Type B pancreatic cell (in vitro differentiated cells): ENCODE measurements at regions not wholly inside any gene's neighbourhood (a gene's known extent, or its start where the extent isn't known, plus 50 kb on each side); places are given as distances from the start of the nearest gene placed in this dataset.

Source experiments
- DNase-seq: peaks from one replicate; pipeline ENCODE4 v3.0.0; 2021; ENCODE audit warnings: mixed read lengths; ENCODE audit not compliant: unreplicated experiment; ENCODE audit errors: extremely low spot score
- H3K27ac Mint-ChIP-seq: 2 replicates; pipeline ENCODE4 v1.8.0; 2021; ENCODE audit warnings: mild to moderate bottlenecking, mixed read lengths
- H3K27me3 Mint-ChIP-seq: 2 replicates; pipeline ENCODE4 v1.8.0; 2021; ENCODE audit warnings: mixed read lengths
- H3K36me3 Mint-ChIP-seq: 2 replicates; pipeline ENCODE4 v1.8.0; 2021; ENCODE audit warnings: mixed read lengths
- H3K4me1 Mint-ChIP-seq: one replicate; pipeline ENCODE4 v1.8.0; 2021; ENCODE audit warnings: mixed read lengths; ENCODE audit not compliant: unreplicated experiment
- H3K4me3 Mint-ChIP-seq: 2 replicates; pipeline ENCODE4 v1.8.0; 2021; ENCODE audit warnings: mild to moderate bottlenecking, mixed read lengths
- H3K9me3 Mint-ChIP-seq: 2 replicates; pipeline ENCODE4 v1.8.0; 2021; ENCODE audit warnings: mixed read lengths
- TF ChIP-seq, protein P1 (sequence below): fragments of 200-600 bp; sonication (generic); conservative IDR thresholded peaks from 2 replicates; pipeline ENCODE4 v1.5.0; 2021; ENCODE audit warnings: antibody characterized with exemption, mild to moderate bottlenecking

- H3K27me3 Mint-ChIP-seq = peaks cover 33% of the 10 kb centered on the region
- H3K36me3 Mint-ChIP-seq = no peaks in the 10 kb centered on the region
- H3K9me3 Mint-ChIP-seq = no peaks in the 10 kb centered on the region
- H3K4me3 Mint-ChIP-seq = no peak overlapping the region
- TF ChIP-seq, protein P1, sequence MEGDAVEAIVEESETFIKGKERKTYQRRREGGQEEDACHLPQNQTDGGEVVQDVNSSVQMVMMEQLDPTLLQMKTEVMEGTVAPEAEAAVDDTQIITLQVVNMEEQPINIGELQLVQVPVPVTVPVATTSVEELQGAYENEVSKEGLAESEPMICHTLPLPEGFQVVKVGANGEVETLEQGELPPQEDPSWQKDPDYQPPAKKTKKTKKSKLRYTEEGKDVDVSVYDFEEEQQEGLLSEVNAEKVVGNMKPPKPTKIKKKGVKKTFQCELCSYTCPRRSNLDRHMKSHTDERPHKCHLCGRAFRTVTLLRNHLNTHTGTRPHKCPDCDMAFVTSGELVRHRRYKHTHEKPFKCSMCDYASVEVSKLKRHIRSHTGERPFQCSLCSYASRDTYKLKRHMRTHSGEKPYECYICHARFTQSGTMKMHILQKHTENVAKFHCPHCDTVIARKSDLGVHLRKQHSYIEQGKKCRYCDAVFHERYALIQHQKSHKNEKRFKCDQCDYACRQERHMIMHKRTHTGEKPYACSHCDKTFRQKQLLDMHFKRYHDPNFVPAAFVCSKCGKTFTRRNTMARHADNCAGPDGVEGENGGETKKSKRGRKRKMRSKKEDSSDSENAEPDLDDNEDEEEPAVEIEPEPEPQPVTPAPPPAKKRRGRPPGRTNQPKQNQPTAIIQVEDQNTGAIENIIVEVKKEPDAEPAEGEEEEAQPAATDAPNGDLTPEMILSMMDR = no peak
- H3K4me1 Mint-ChIP-seq = peaks cover 22% of the 10 kb centered on the region
- DNase-seq = no peak
- no peak overlapping the region for H3K27ac Mint-ChIP-seq
Observed at GRCh38 chr11:127193950-127194349, 193.4 kb upstream of the KIRREL3 start.

DNA sequence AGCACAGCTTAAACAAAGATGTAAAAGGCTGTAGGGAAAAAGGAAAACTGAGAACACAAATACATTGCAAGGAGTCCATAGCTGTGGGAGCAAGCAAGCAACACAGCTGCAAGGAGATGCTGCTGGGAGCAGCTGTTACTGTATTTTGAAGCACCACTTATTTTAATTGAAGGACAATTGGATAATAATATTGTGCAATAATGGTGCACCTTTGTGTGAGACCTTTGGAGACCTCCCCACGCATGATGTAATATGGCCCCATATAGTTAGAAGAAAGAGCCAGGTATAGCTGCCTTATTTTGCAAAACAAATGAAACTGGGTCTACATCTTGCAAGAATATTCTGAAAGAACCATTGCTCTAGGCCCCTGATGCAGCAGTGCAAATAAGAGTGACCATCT lies 191.1 kb upstream of the KIRREL3 start:
- peaks cover 44% of the 10 kb centered on the region for H3K27me3 Mint-ChIP-seq
- no peak overlapping the region for H3K27ac Mint-ChIP-seq

DNA sequence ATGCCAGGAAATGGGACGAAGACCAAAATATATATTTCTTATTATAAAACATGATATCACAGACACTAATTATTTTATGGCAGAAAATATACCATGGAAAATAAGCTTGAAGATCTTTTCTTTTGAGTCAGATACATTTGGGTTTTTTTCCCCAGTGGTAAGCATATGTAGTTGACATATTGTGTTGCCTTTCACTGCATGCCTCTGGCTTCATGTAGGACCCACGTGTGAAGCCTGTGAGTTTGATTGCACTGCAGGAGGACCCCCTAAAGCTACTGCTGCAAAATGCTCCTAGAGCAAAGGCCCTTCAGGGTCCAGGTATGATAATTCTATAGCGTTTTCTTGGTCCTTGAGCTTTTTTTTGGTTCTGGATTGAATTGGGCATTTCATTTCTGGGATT lies 190.7 kb upstream of the KIRREL3 start:
- H3K27me3 Mint-ChIP-seq = peaks cover 42% of the 10 kb centered on the region

More for the DNA sequence above, 191.1 kb upstream of the KIRREL3 start:
- H3K4me3 Mint-ChIP-seq = no peak overlapping the region
- H3K9me3 Mint-ChIP-seq = no peaks in the 10 kb centered on the region
- TF ChIP-seq, protein P1 = no peak
- H3K36me3 Mint-ChIP-seq = no peaks in the 10 kb centered on the region
- DNase-seq = no peak
- peaks cover 22% of the 10 kb centered on the region for H3K4me1 Mint-ChIP-seq

DNA sequence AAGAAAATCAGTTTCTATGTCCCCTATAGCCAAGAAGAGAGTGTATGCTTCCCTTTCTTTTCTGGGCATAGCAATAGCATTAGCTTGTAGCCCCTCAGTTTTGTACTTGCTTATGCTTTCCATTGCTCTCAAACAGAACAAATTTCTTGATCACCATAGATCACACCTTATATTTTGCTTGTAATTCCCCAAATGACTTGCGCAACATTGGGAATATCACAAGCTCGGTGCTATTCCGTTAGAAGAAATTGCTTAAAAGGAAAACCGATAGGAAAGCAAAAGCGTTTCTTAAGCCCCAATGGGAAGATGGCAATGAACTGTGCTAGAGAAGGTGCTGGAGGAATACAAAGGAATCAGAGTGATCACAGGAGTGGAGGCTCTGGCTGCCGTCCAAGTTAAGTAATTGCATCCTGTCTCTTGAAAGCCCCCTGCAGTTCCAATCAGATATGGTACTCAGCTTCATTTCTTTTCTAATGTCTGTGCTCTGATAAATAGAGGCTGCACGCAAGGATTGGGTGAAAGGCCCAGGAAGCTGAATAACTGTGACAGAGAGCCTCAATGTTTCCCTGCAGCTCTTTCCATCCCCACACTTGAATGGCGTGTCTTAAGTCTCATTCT lies 182.1 kb upstream of the KIRREL3 start:
- DNase-seq = no peak
- Mint-ChIP-seq H3K4me1 (peaks cover 18% of the 10 kb centered on the region), H3K27me3 (peaks cover 27% of the 10 kb centered on the region), H3K4me3 (no peak overlapping the region), H3K9me3 (no peaks in the 10 kb centered on the region), H3K27ac (no peak overlapping the region), H3K36me3 (no peaks in the 10 kb centered on the region)
- TF ChIP-seq, protein P1 = no peak

More for the DNA sequence above, 190.7 kb upstream of the KIRREL3 start:
- Mint-ChIP-seq H3K4me3 (no peak overlapping the region), H3K27ac (no peak overlapping the region), H3K4me1 (peaks cover 20% of the 10 kb centered on the region), H3K9me3 (no peaks in the 10 kb centered on the region), H3K36me3 (no peaks in the 10 kb centered on the region)
- no peak for DNase-seq
- TF ChIP-seq, protein P1 = no peak

GRCh38 chr11:127157225-127157624 lies 156.7 kb upstream of the KIRREL3 start:
- Mint-ChIP-seq H3K27me3 (peaks cover 3% of the 10 kb centered on the region), H3K4me1 (peaks cover 13% of the 10 kb centered on the region), H3K4me3 (no peak overlapping the region), H3K9me3 (no peaks in the 10 kb centered on the region), H3K27ac (no peak overlapping the region), H3K36me3 (no peaks in the 10 kb centered on the region)
- TF ChIP-seq, protein P1 = no peak
- no peak for DNase-seq

DNA sequence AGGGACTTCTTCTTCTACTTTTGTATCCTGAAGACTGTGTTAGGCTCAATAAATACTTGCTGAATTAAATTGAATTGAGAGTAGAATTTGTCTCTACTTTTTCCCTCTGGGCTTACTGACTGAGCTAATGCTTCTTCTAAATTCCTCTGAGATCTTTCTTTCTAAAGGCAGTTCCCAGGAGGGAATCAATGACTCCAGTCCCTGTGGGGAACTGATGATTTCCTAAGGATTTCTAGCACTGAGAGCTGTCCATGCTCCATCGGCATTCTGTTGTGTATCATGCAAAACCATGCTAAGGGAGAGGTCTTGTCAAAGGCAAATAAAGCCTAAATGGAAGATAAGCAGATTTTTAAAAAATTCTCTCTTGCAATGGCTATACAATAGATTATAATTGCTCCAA lies 148.8 kb upstream of the KIRREL3 start:
- H3K27ac Mint-ChIP-seq = no peak overlapping the region
- DNase-seq = no peak
- H3K36me3 Mint-ChIP-seq = no peaks in the 10 kb centered on the region
- TF ChIP-seq, protein P1 = no peak
- peaks cover 3% of the 10 kb centered on the region for H3K27me3 Mint-ChIP-seq
- H3K9me3 Mint-ChIP-seq = no peaks in the 10 kb centered on the region
- H3K4me3 Mint-ChIP-seq = no peak overlapping the region
- H3K4me1 Mint-ChIP-seq = no peaks in the 10 kb centered on the region
